ENCODE measurements at regions not wholly inside any gene's neighbourhood (a gene's known extent, or its start where the extent isn't known, plus 50 kb on each side); places are given as distances from the start of the nearest gene placed in this dataset.
A peak's percentile ranks its signal among the peaks of the same experiment; 100 is the strongest.

DNA sequence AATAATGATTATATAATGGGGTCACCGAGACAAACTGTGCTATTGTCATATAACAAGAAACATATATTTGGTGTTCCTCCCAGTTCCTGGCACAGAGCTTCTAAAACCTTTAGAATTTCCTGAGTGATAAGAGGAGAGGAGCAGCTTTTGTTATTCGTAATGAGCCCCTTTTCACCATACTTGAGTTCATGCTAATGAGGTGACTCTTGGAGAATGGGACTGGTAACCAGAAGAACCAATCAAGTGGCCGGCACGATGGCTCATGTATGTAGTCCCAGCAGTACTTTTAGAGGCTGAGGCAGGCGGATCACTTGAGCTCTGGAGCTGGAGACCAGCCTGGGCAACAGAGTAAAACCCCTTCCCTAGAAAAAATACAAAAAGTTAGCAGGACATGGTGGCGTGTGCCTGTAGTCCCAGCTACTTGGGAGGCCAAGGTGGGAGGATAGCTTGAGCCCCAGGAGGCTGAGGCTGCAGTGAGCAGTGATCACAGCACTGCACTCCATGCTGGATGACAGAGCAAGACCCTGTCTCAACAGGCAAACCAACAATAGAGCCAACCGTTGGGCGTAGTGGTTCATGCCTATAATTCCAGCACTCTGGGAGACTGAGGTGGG, 62.7 kb upstream of the FTH1 start:
- DNase-seq (ENCODE audit: low read depth) = no peak

DNA sequence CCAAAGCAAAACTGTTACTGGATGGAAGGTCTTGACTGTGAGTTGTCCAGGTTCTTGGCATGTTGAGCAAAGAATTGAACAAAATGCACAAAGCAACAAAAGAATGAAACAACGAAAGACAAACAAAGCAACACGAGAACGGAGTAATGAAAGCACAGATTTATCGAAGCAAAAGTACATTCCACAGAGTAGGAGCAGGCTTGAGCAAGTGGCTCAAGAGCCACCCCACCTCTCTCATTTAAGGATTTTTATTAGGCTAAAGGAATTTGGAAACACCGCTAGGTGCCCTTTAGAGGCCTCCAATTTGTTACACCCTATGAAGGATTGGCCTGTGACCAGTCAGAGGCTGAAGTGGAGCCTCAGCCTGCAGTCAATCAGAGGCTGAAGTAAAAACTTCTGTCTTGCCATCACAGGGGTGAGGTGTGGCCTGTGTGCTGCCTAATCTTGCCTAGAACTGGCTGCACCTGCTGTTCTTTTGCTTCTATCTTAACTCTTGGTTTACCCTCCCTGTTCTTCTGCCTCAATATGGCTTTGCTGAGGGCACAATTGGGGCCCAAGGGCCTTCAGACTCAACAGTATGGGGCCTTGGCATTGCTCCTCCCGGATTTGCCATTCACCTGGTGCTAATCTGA, 59.4 kb upstream of the FTH1 start:
- DNase-seq (ENCODE audit: low read depth) = no peak

GRCh38 chr11:62025487-62026105, 58.2 kb upstream of the FTH1 start:
- DNase-seq (ENCODE audit: low read depth) = peak; percentile 61

DNA sequence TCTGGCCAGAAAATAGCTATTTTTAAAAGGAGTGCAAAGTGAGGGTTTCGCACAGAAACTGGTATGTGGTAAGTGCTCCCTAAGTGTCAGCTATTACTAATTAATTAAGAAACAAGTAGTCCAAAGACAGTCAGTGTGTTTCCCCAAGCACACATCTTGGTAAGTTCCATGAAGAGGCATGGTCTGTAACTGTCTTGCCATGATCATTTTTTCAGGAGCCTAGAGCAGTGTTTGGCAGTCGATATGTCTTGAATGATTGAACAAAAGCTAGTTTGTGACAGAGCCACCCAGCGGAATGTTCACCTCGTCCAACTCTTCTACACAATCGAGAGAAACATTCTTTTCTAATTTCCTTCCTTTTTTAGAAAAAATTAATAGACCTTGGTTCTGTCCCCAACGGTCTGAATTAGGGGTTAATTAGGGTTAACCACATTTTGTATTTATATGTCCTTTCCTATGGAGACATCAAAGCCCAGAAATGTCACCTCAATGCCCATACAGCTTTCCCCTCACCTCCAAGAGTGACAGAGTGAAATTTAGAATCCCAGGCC, 57.6 kb upstream of the FTH1 start:
- DNase-seq (ENCODE audit: low read depth) = no peak

GRCh38 chr11:62022211-62022610, 54.8 kb upstream of the FTH1 start:
- DNase-seq (ENCODE audit: low read depth) = no peak

GRCh38 chr11:62020661-62021060, 53.2 kb upstream of the FTH1 start:
- DNase-seq (ENCODE audit: low read depth) = no peak

GRCh38 chr11:62018981-62019664, 51.7 kb upstream of the FTH1 start:
- DNase-seq (ENCODE audit: low read depth) = no peak

DNA sequence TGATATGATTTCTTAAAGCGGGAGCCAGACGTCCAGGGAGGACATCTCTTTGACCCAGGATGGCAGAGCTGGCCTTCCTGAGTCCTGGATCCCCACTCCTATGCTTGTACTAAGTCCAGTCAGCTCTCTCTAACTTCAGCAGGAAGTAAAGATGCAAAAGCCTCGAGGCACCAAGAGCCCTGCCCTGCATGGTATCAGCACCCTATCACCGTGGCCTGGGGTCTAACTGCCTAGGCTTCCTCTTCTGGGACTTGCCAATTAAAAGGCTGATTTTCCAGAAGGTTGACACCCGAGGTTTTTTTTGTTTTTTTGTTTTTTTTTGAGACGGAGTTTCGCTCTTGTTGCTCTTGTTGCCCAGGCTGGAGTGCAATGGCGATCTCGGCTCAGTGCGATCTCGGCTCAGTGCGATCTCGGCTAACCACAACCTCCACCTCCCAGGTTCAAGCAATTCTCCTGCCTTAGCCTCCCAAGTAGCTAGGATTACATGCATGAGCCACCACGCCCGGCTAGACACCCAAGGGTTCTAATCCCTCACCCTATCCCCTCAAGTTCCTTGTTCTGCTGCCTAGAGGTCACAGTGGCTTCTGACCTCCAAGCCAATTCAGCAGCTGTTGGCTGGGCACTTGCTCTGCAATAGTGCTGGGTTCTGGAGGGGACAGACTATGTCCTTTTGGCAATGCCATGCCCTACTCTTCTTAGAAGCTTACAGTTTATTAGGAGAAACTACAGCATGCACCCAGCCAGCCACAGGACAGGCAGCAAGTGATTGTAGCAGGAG, 50.6 kb upstream of the FTH1 start:
- no peak for DNase-seq (ENCODE audit: low read depth)
